HepG2 (cell line): ENCODE measurements at regions not wholly inside any gene's neighbourhood (a gene's known extent, or its start where the extent isn't known, plus 50 kb on each side); places are given as distances from the start of the nearest gene placed in this dataset.

Experiments
- ATM ChIP-seq: fragments of 450-650 bp; IDR thresholded peaks from 2 replicates; pipeline ENCODE4 v1.7.1; 2017; ENCODE audit warnings: mild to moderate bottlenecking, borderline replicate concordance
- CHD2 ChIP-seq: IDR thresholded peaks from 2 replicates; pipeline ENCODE4 v1.6.1; 2011; ENCODE audit warnings: low read depth, low read length, improper control_type of control experiment
- CSRNP1 ChIP-seq: sonication (generic); formaldehyde crosslinking; IDR thresholded peaks from 2 replicates; pipeline ENCODE4 v1.8.1; 2023; ENCODE audit warnings: mild to moderate bottlenecking, missing genetic modification reagents
- GPN1 ChIP-seq: sonication (generic); formaldehyde crosslinking; IDR thresholded peaks from 2 replicates; pipeline ENCODE4 v1.5.1; 2020; ENCODE audit warnings: missing genetic modification reagents, borderline replicate concordance
- LRRFIP1 ChIP-seq: sonication (generic); formaldehyde crosslinking; conservative IDR thresholded peaks from 2 replicates; pipeline ENCODE4 v1.4.0; 2020; ENCODE audit warnings: missing genetic modification reagents
- MIER2 ChIP-seq: IDR thresholded peaks from 2 replicates; pipeline ENCODE4 v1.6.1; 2016; ENCODE audit warnings: missing biosample characterization, missing genetic modification reagents
- MTF1 ChIP-seq: sonication (generic); formaldehyde crosslinking; IDR thresholded peaks from 2 replicates; pipeline ENCODE4 v1.5.0; 2020; ENCODE audit warnings: missing genetic modification reagents
- NFATC3 ChIP-seq: sonication (generic); formaldehyde crosslinking; IDR thresholded peaks from 2 replicates; pipeline ENCODE4 v1.5.1; 2020; ENCODE audit warnings: mild to moderate bottlenecking, missing genetic modification reagents
- NR2F2 ChIP-seq: IDR thresholded peaks from 2 replicates; pipeline ENCODE4 v1.6.1; 2012; ENCODE audit warnings: low read depth, inconsistent platforms, borderline replicate concordance
- POLR2AphosphoS5 ChIP-seq: IDR thresholded peaks from 2 replicates; pipeline ENCODE4 v1.6.1; 2012; ENCODE audit warnings: low read depth, low read length
- RBM39 ChIP-seq: fragments of 200-400 bp; formaldehyde crosslinking; IDR thresholded peaks from one replicate; pipeline ENCODE4 v1.6.1; 2018; ENCODE audit warnings: antibody characterized with exemption, mild to moderate bottlenecking, low read depth, low read length; ENCODE audit not compliant: poor library complexity, severe bottlenecking
- REST ChIP-seq, 2 experiments: IDR thresholded peaks; 2 replicates each; pipeline ENCODE4 v1.6.1; 2011 to 2012; ENCODE audit warnings: low read length in 2 of 2, borderline replicate concordance in 1 of 2, low read depth in 1 of 2, mild to moderate bottlenecking in 1 of 2, moderate library complexity in 1 of 2
- ZBTB8A ChIP-seq: sonication (generic); formaldehyde crosslinking; IDR thresholded peaks from 2 replicates; pipeline ENCODE4 v1.4.0; 2020; ENCODE audit warnings: mild to moderate bottlenecking, low read depth, missing genetic modification reagents, borderline replicate concordance
- ZFP41 ChIP-seq: sonication (generic); formaldehyde crosslinking; IDR thresholded peaks from 2 replicates; pipeline ENCODE4 v1.4.0; 2020; ENCODE audit warnings: mild to moderate bottlenecking, missing genetic modification reagents, borderline replicate concordance
- ZKSCAN8 ChIP-seq: IDR thresholded peaks from 2 replicates; pipeline ENCODE4 v1.6.1; 2016; ENCODE audit warnings: borderline replicate concordance, missing genetic modification reagents, missing compliant biosample characterization
- ZNF207 ChIP-seq: fragments of 450-650 bp; IDR thresholded peaks from 2 replicates; pipeline ENCODE4 v1.6.1; 2016; ENCODE audit warnings: antibody characterized with exemption, borderline replicate concordance
- ZNF362 ChIP-seq: sonication (generic); formaldehyde crosslinking; IDR thresholded peaks from 2 replicates; pipeline ENCODE4 v1.4.0; 2020; ENCODE audit warnings: missing genetic modification reagents, mild to moderate bottlenecking, borderline replicate concordance
- ZNF570 ChIP-seq: sonication (generic); formaldehyde crosslinking; IDR thresholded peaks from 2 replicates; pipeline ENCODE4 v1.4.0; 2020; ENCODE audit warnings: mild to moderate bottlenecking, missing genetic modification reagents, borderline replicate concordance

- TF ChIP-seq CSRNP1 (CRISPR knock-in tag), result no peak
- TF ChIP-seq MIER2 (CRISPR knock-in tag), result no peak
- no peak for TF ChIP-seq MTF1
- TF ChIP-seq NFATC3, result no peak
- no peak for TF ChIP-seq GPN1
- no peak for TF ChIP-seq ZNF570 (CRISPR knock-in tag)
- TF ChIP-seq RBM39, result no peak
- TF ChIP-seq ZFP41 (CRISPR knock-in tag), result no peak
- TF ChIP-seq ZNF207, result no peak
- TF ChIP-seq CHD2, result no peak
- no peak for TF ChIP-seq ZBTB8A (CRISPR knock-in tag)
- TF ChIP-seq ATM, result no peak
- TF ChIP-seq ZKSCAN8, result no peak
- TF ChIP-seq REST (IDR thresholded peaks at IDR 0.05; ENCODE audit: borderline replicate concordance in 1 of 2, low read depth in 1 of 2, low read length in 2 of 2), result no peak
- peak; percentile 45; the same call in 1 of the 2 replicates for TF ChIP-seq ZNF362 (CRISPR knock-in tag)
- no peak for TF ChIP-seq POLR2AphosphoS5
- no peak for TF ChIP-seq LRRFIP1
- TF ChIP-seq NR2F2, result peak; percentile 83
These were observed 452.7 kb downstream of the STK39 start (continued) for GRCh38 chr2:167794554-167795255.
